OCI-LY3 (cell line): ENCODE measurements at regions not wholly inside any gene's neighbourhood (a gene's known extent, or its start where the extent isn't known, plus 50 kb on each side); places are given as distances from the start of the nearest gene placed in this dataset.

Experiments used
- H2AFZ ChIP-seq: fragments of 200-600, 300-600 bp; shearing (Covaris generic); 2 replicates; pipeline ENCODE4 v1.6.0; 2014; ENCODE audit warnings: antibody characterized with exemption, low read depth, low read length
- H3K27ac ChIP-seq: fragments of 200-600, 300-600 bp; sonication (generic); 2 replicates; pipeline ENCODE4 v1.5.1; 2014; ENCODE audit warnings: mild to moderate bottlenecking, low read length, moderate library complexity, mixed read lengths
- H3K27me3 ChIP-seq: fragments of 200-600, 300-600 bp; sonication (generic); 2 replicates; pipeline ENCODE4 v1.6.1; 2014; ENCODE audit warnings: low read depth, low read length, mixed read lengths
- H3K36me3 ChIP-seq: fragments of 200-600, 300-600 bp; sonication (generic); replicated peaks from 2 replicates; pipeline ENCODE3; 2014; ENCODE audit warnings: low read depth, low read length, mixed read lengths
- H3K4me1 ChIP-seq: fragments of 300-600, 200-600 bp; sonication (generic); 2 replicates; pipeline ENCODE4 v1.6.1; 2014; ENCODE audit warnings: low read length, mixed read lengths
- H3K4me2 ChIP-seq: fragments of 200-600, 300-600 bp; sonication (generic); 2 replicates; pipeline ENCODE4 v1.6.1; 2014; ENCODE audit warnings: low read length, mixed read lengths
- H3K4me3 ChIP-seq: fragments of 300-600, 200-600 bp; sonication (generic); 2 replicates; pipeline ENCODE4 v1.5.1; 2014; ENCODE audit warnings: antibody characterized with exemption, mild to moderate bottlenecking, low read length, moderate library complexity
- H3K79me2 ChIP-seq: fragments of 300-600, 200-600 bp; shearing (Covaris generic); 2 replicates; pipeline ENCODE4 v1.6.1; 2014; ENCODE audit warnings: mild to moderate bottlenecking, low read length, mixed read lengths
- H3K9ac ChIP-seq: fragments of 300-600, 200-600 bp; shearing (Covaris generic); 2 replicates; pipeline ENCODE4 v1.6.0; 2014; ENCODE audit warnings: mild to moderate bottlenecking, low read length, moderate library complexity
- H3K9me3 ChIP-seq: fragments of 200-600, 300-600 bp; shearing (Covaris generic); 2 replicates; pipeline ENCODE4 v1.6.1; 2014; ENCODE audit warnings: low read length, mixed read lengths; ENCODE audit not compliant: insufficient read depth
- H4K20me1 ChIP-seq: fragments of 200-600, 300-600 bp; sonication (generic); 2 replicates; pipeline ENCODE4 v1.6.1; 2016; ENCODE audit warnings: low read length, mixed read lengths; ENCODE audit not compliant: insufficient read depth
- CTCF ChIP-seq: fragments of 200-600, 300-600 bp; sonication (generic); IDR thresholded peaks from 2 replicates; pipeline ENCODE4 v1.5.1; 2014; ENCODE audit warnings: antibody characterized with exemption, low read length, low read depth
- EZH2phosphoT487 ChIP-seq: fragments of 200-600 bp; shearing (Covaris generic); IDR thresholded peaks from 2 replicates; pipeline ENCODE4 v1.6.1; 2018; ENCODE audit warnings: antibody characterized with exemption, mixed run types, low read depth

GRCh38 chr2:240197462-240198139 is 57.1 kb upstream of the OTOS start:
- Histone ChIP-seq H3K36me3 (no peaks in the 10 kb centered on the region), H3K27me3 (no peaks in the 10 kb centered on the region), H3K4me1 (no peaks in the 10 kb centered on the region), H3K9ac (no peak overlapping the region), H4K20me1 (no peaks in the 10 kb centered on the region), H2AFZ (no peak overlapping the region), H3K27ac (no peak overlapping the region), H3K4me2 (no peak overlapping the region), H3K9me3 (no peaks in the 10 kb centered on the region), H3K4me3 (no peak overlapping the region), H3K79me2 (no peaks in the 10 kb centered on the region)
- TF ChIP-seq CTCF (no peak), EZH2phosphoT487 (no peak)

- Histone ChIP-seq H2AFZ (no peak overlapping the region), H3K27me3 (no peaks in the 10 kb centered on the region), H3K4me3 (no peak overlapping the region), H3K9ac (no peak overlapping the region), H3K4me2 (no peak overlapping the region), H3K79me2 (no peaks in the 10 kb centered on the region), H3K9me3 (no peaks in the 10 kb centered on the region), H3K36me3 (no peaks in the 10 kb centered on the region), H4K20me1 (no peaks in the 10 kb centered on the region), H3K4me1 (no peaks in the 10 kb centered on the region), H3K27ac (no peak overlapping the region)
- TF ChIP-seq EZH2phosphoT487, result no peak
- TF ChIP-seq CTCF, result no peak
These were observed 57.8 kb upstream of the OTOS start for GRCh38 chr2:240198226-240198625.

GRCh38 chr2:240199133-240199870 is 58.8 kb upstream of the OTOS start:
- H3K4me2 ChIP-seq, result no peak overlapping the region
- no peak overlapping the region for H3K9ac ChIP-seq
- no peaks in the 10 kb centered on the region for H3K79me2 ChIP-seq
- H2AFZ ChIP-seq, result no peak overlapping the region
- no peaks in the 10 kb centered on the region for H3K36me3 ChIP-seq
- no peaks in the 10 kb centered on the region for H4K20me1 ChIP-seq
- no peaks in the 10 kb centered on the region for H3K9me3 ChIP-seq
- H3K4me1 ChIP-seq, result no peaks in the 10 kb centered on the region
- TF ChIP-seq CTCF (no peak), EZH2phosphoT487 (no peak)
- H3K27ac ChIP-seq, result no peak overlapping the region
- H3K4me3 ChIP-seq, result no peak overlapping the region
- H3K27me3 ChIP-seq, result no peaks in the 10 kb centered on the region

GRCh38 chr2:240200230-240201051 is 60.0 kb upstream of the OTOS start:
- TF ChIP-seq EZH2phosphoT487, result no peak
- no peak for TF ChIP-seq CTCF
- no peaks in the 10 kb centered on the region for H4K20me1 ChIP-seq
- H3K9ac ChIP-seq, result no peak overlapping the region
- H3K4me3 ChIP-seq, result no peak overlapping the region
- H3K27ac ChIP-seq, result no peak overlapping the region
- H3K4me2 ChIP-seq, result no peak overlapping the region
- no peaks in the 10 kb centered on the region for H3K9me3 ChIP-seq
- H3K4me1 ChIP-seq, result no peaks in the 10 kb centered on the region
- H2AFZ ChIP-seq, result no peak overlapping the region
- H3K36me3 ChIP-seq, result no peaks in the 10 kb centered on the region
- H3K79me2 ChIP-seq, result no peaks in the 10 kb centered on the region
- H3K27me3 ChIP-seq, result no peaks in the 10 kb centered on the region
